ENCODE measurements at regions not wholly inside any gene's neighbourhood (a gene's known extent, or its start where the extent isn't known, plus 50 kb on each side); places are given as distances from the start of the nearest gene placed in this dataset.

DNA sequence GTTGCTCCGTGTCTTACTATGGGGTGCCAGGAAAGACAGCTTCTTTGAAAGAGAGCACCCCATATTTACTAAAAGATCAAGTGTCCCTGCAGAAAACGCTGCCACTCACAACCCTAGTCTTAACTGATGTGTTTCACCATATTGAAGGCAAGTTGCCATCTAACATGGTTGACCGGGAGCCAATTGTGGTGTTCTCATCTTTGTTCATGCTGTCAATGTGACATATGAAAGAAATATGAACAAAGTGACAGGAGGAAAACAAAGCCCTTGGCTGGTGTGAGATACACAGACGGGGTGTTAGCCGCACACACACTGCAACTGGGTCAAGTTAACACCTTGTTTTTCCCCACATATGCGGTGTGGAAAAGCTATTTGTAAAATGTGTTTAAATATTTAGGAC is 122.3 kb upstream of the NEBL start:
- Mint-ChIP-seq H3K27ac (ENCODE audit: unreplicated experiment) (no peak overlapping the region), H3K9me3 (ENCODE audit: unreplicated experiment) (no peaks in the 10 kb centered on the region), H3K4me3 (ENCODE audit: unreplicated experiment) (no peak overlapping the region), H3K36me3 (ENCODE audit: low read depth, unreplicated experiment) (no peaks in the 10 kb centered on the region), H3K4me1 (ENCODE audit: unreplicated experiment) (no peaks in the 10 kb centered on the region), H3K27me3 (ENCODE audit: unreplicated experiment) (peaks cover 2% of the 10 kb centered on the region)
- no peak for DNase-seq (ENCODE audit: low spot score)
- TF ChIP-seq, protein P1, sequence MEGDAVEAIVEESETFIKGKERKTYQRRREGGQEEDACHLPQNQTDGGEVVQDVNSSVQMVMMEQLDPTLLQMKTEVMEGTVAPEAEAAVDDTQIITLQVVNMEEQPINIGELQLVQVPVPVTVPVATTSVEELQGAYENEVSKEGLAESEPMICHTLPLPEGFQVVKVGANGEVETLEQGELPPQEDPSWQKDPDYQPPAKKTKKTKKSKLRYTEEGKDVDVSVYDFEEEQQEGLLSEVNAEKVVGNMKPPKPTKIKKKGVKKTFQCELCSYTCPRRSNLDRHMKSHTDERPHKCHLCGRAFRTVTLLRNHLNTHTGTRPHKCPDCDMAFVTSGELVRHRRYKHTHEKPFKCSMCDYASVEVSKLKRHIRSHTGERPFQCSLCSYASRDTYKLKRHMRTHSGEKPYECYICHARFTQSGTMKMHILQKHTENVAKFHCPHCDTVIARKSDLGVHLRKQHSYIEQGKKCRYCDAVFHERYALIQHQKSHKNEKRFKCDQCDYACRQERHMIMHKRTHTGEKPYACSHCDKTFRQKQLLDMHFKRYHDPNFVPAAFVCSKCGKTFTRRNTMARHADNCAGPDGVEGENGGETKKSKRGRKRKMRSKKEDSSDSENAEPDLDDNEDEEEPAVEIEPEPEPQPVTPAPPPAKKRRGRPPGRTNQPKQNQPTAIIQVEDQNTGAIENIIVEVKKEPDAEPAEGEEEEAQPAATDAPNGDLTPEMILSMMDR (IDR thresholded peaks at IDR 0.05; ENCODE audit: unreplicated experiment) = no peak

DNA sequence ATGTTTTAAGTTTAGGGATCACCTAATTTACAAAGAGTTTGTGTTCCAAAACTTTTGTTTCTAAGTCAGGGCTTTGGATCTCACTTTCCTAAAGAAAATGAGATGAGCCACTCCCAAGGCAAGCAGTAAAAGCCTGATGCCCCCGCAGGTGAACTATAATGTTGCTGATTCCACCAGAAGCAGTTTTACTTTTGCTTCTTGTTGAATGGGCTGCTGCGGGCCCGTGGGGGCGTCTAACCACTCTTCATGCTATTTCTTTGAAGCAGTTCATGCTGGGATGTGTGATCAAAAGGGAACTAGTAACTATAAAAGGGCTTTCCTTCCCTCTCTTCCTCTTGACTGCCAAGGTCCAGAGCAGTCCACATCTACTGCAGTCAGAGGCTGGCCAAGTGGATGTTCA is 118.7 kb upstream of the NEBL start:
- TF ChIP-seq, protein P1 (IDR thresholded peaks at IDR 0.05; ENCODE audit: unreplicated experiment) = no peak
- DNase-seq (ENCODE audit: low spot score) = no peak
- H3K4me3 Mint-ChIP-seq (ENCODE audit: unreplicated experiment) = no peak overlapping the region
- H3K36me3 Mint-ChIP-seq (ENCODE audit: low read depth, unreplicated experiment) = no peaks in the 10 kb centered on the region
- no peaks in the 10 kb centered on the region for H3K9me3 Mint-ChIP-seq (ENCODE audit: unreplicated experiment)
- H3K27ac Mint-ChIP-seq (ENCODE audit: unreplicated experiment) = no peak overlapping the region
- peaks cover 2% of the 10 kb centered on the region for H3K27me3 Mint-ChIP-seq (ENCODE audit: unreplicated experiment)
- H3K4me1 Mint-ChIP-seq (ENCODE audit: unreplicated experiment) = no peaks in the 10 kb centered on the region

DNA sequence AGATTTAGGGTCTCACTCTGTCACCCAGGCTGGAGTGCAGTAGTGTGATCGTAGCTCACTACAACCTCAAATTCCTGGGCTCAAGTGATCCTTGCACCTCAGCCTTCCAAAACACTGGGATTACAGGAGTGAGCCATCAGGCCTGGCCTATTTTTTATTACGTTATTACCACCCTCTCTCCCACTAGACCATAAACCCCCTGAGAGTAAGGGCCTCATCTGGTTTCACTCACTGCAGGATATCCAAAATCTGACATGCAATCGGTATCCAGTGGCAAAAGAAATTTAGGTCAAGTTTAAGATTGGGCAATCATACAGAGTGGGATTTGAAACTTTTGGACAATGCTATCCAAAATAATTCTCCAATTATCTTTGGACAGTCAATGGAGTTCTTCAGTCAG is 117.0 kb upstream of the NEBL start:
- TF ChIP-seq, protein P1 (IDR thresholded peaks at IDR 0.05; ENCODE audit: unreplicated experiment) = no peak
- H3K27me3 Mint-ChIP-seq (ENCODE audit: unreplicated experiment) = no peaks in the 10 kb centered on the region
- H3K9me3 Mint-ChIP-seq (ENCODE audit: unreplicated experiment) = no peaks in the 10 kb centered on the region

DNA sequence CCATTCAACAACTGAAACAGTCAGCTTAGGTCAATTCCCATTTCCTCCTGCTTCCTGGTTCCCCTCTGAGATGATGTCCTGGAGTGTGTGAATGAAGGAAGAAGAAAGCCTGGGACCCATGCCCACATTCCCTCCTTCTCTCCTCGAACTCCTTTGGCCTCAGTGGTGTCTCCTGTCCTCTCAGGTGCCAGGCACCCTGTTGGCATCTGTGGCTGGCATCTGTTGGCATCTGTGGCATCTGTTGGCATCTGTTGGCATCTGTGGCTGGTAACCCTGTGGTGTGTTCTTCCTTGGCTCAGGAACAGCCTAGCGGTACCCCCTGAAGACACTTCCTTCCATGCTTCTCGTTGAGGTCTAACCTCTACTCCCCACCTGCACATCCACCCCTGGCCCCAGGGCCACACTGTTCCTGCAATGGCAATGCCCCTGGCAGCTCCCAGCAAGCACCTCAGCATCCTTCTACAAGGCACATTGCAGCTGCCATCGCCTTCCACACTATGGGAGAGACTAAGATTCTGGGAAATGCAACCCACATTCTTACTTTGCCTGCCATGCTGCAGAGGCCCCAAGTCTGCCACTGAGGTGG is 114.4 kb upstream of the NEBL start:
- no peaks in the 10 kb centered on the region for H3K9me3 Mint-ChIP-seq (ENCODE audit: unreplicated experiment)
- no peak for DNase-seq (ENCODE audit: low spot score)
- H3K27me3 Mint-ChIP-seq (ENCODE audit: unreplicated experiment) = no peaks in the 10 kb centered on the region
- H3K27ac Mint-ChIP-seq (ENCODE audit: unreplicated experiment) = no peak overlapping the region
- H3K4me1 Mint-ChIP-seq (ENCODE audit: unreplicated experiment) = no peaks in the 10 kb centered on the region
- H3K4me3 Mint-ChIP-seq (ENCODE audit: unreplicated experiment) = no peak overlapping the region
- no peaks in the 10 kb centered on the region for H3K36me3 Mint-ChIP-seq (ENCODE audit: low read depth, unreplicated experiment)
- TF ChIP-seq, protein P1 (IDR thresholded peaks at IDR 0.05; ENCODE audit: unreplicated experiment) = no peak

More for the DNA sequence above, 117.0 kb upstream of the NEBL start:
- Mint-ChIP-seq H3K4me1 (ENCODE audit: unreplicated experiment) (no peaks in the 10 kb centered on the region), H3K27ac (ENCODE audit: unreplicated experiment) (no peak overlapping the region), H3K36me3 (ENCODE audit: low read depth, unreplicated experiment) (no peaks in the 10 kb centered on the region), H3K4me3 (ENCODE audit: unreplicated experiment) (no peak overlapping the region)
- no peak for DNase-seq (ENCODE audit: low spot score)

DNA sequence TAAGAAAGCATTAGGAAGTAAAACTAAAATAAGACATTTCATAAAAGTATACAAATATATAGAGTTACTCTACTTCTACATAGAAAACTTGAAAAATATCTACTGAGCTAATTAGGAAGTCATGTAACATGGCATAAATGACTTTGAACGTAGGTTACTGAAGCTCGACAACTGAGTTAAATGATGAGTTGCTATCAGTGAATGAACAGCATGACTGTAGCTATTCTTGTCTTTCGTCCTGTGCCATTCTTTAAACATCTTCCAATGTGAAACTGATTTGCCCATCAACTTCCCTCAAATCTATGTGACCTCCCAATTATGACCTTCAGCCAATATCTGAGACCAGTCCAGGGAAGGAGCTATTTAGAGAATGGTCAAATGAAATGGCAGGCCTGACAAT is 113.5 kb upstream of the NEBL start:
- no peak overlapping the region for H3K27ac Mint-ChIP-seq (ENCODE audit: unreplicated experiment)

More for the DNA sequence above, 113.5 kb upstream of the NEBL start:
- no peaks in the 10 kb centered on the region for H3K4me1 Mint-ChIP-seq (ENCODE audit: unreplicated experiment)
- no peaks in the 10 kb centered on the region for H3K27me3 Mint-ChIP-seq (ENCODE audit: unreplicated experiment)
- DNase-seq (ENCODE audit: low spot score) = no peak
- TF ChIP-seq, protein P1 (IDR thresholded peaks at IDR 0.05; ENCODE audit: unreplicated experiment) = no peak
- H3K9me3 Mint-ChIP-seq (ENCODE audit: unreplicated experiment) = no peaks in the 10 kb centered on the region
- H3K4me3 Mint-ChIP-seq (ENCODE audit: unreplicated experiment) = no peak overlapping the region
- no peaks in the 10 kb centered on the region for H3K36me3 Mint-ChIP-seq (ENCODE audit: low read depth, unreplicated experiment)
